Type B pancreatic cell (in vitro differentiated cells): ENCODE measurements at regions not wholly inside any gene's neighbourhood (a gene's known extent, or its start where the extent isn't known, plus 50 kb on each side); places are given as distances from the start of the nearest gene placed in this dataset.

Experiments
- DNase-seq: peaks from one replicate; pipeline ENCODE4 v3.0.0; 2021; ENCODE audit warnings: mixed read lengths; ENCODE audit not compliant: unreplicated experiment; ENCODE audit errors: extremely low spot score
- H3K27ac Mint-ChIP-seq: 2 replicates; pipeline ENCODE4 v1.8.0; 2021; ENCODE audit warnings: mild to moderate bottlenecking, mixed read lengths
- H3K27me3 Mint-ChIP-seq: 2 replicates; pipeline ENCODE4 v1.8.0; 2021; ENCODE audit warnings: mixed read lengths
- H3K36me3 Mint-ChIP-seq: 2 replicates; pipeline ENCODE4 v1.8.0; 2021; ENCODE audit warnings: mixed read lengths
- H3K4me1 Mint-ChIP-seq: one replicate; pipeline ENCODE4 v1.8.0; 2021; ENCODE audit warnings: mixed read lengths; ENCODE audit not compliant: unreplicated experiment
- H3K4me3 Mint-ChIP-seq: 2 replicates; pipeline ENCODE4 v1.8.0; 2021; ENCODE audit warnings: mild to moderate bottlenecking, mixed read lengths
- H3K9me3 Mint-ChIP-seq: 2 replicates; pipeline ENCODE4 v1.8.0; 2021; ENCODE audit warnings: mixed read lengths
- CTCF ChIP-seq: fragments of 200-600 bp; sonication (generic); conservative IDR thresholded peaks from 2 replicates; pipeline ENCODE4 v1.5.0; 2021; ENCODE audit warnings: antibody characterized with exemption, mild to moderate bottlenecking

- Mint-ChIP-seq H3K36me3 (no peaks in the 10 kb centered on the region), H3K9me3 (no peaks in the 10 kb centered on the region), H3K27me3 (peaks cover 52% of the 10 kb centered on the region), H3K4me3 (no peak overlapping the region), H3K4me1 (no peaks in the 10 kb centered on the region), H3K27ac (no peak overlapping the region)
- no peak for TF ChIP-seq CTCF
- peak; percentile 84 for DNase-seq
These were observed 62.1 kb upstream of the SLC6A11 start for GRCh38 chr3:10753964-10754363.

DNA sequence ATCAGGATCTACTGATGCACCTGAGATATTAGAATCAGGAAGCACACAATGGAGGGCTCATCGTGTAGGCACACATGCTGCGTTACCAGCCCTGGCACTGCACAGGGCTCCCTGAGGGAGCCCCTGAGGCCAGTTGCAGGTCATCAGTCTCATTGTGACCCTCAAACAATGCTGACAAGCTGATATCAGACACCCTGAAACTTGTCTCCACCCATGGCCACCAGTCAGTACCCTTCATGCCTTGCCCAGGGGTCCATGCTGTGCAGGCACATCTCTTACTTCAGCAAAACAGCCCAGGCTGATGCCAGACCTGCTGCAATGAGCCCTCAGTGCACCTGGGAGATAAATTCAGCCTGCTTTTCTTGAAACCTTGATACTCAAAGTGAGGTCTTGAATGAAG is 59.5 kb upstream of the SLC6A11 start:
- Mint-ChIP-seq H3K27me3 (peaks cover 71% of the 10 kb centered on the region), H3K36me3 (no peaks in the 10 kb centered on the region), H3K9me3 (no peaks in the 10 kb centered on the region), H3K4me3 (no peak overlapping the region), H3K4me1 (no peaks in the 10 kb centered on the region), H3K27ac (no peak overlapping the region)
- TF ChIP-seq CTCF, result no peak
- no peak for DNase-seq

DNA sequence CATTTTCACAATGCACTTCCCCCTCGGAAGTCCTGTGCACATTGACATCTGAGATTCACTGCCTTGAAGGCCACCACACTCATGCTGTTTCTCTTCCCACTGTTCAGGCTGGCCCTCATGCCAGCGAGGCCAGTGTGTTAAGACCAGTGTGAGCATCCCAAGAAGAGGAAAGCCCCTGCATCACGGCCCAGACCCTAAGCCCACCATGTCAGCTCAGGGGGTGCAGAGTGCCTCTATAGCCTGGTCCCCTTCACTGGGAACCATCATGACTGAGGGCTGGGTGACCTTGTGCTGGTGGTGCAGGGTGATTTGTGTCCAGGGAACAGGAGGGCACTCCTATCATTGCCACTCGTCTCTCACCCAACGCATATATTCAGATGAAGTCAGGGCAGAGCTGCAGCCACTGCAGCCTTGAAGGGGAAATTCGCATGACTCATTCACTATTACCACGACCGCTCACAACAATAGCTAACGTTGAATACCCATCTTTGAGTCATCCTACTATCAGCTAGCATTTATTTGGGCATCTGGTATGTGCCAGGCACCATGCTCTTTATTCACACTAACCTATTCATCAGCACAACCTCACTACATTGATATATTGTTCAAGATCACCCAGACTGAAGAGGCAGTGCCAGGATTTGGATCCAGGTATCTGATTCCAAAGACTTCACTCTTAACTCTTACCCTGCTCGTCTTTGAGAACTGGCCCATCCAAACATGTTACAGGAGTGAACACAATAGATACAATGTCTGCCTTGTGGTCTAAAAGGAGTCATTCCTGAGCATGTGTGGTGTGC is 58.8 kb upstream of the SLC6A11 start:
- TF ChIP-seq CTCF, result no peak
- Mint-ChIP-seq H3K27ac (no peak overlapping the region), H3K9me3 (no peaks in the 10 kb centered on the region), H3K36me3 (no peaks in the 10 kb centered on the region), H3K4me3 (no peak overlapping the region), H3K27me3 (peaks cover 77% of the 10 kb centered on the region), H3K4me1 (no peaks in the 10 kb centered on the region)
- DNase-seq, result no peak

DNA sequence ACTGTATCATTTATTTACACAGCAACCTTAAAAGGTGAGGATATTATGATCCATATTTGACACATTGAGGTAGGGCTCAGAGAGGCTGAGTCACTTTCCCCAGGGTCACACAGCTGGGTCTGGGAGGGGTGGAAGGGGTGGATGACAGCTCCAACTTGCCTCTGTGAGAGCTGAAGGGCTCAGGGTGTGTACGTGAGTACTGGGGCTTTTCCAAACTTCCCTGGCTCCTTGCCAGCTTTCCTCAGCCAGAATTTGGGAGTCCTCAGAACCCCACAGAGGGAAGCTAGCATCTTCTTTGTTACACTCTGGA is 58.3 kb upstream of the SLC6A11 start:
- H3K4me1 Mint-ChIP-seq, result no peaks in the 10 kb centered on the region
- no peak for TF ChIP-seq CTCF
- no peak for DNase-seq
- H3K36me3 Mint-ChIP-seq, result no peaks in the 10 kb centered on the region
- peaks cover 74% of the 10 kb centered on the region for H3K27me3 Mint-ChIP-seq
- no peak overlapping the region for H3K27ac Mint-ChIP-seq
- H3K4me3 Mint-ChIP-seq, result no peak overlapping the region
- H3K9me3 Mint-ChIP-seq, result no peaks in the 10 kb centered on the region

GRCh38 chr3:10758304-10759037 is 57.6 kb upstream of the SLC6A11 start:
- no peaks in the 10 kb centered on the region for H3K9me3 Mint-ChIP-seq
- H3K36me3 Mint-ChIP-seq, result no peaks in the 10 kb centered on the region
- no peak overlapping the region for H3K27ac Mint-ChIP-seq
- H3K4me3 Mint-ChIP-seq, result no peak overlapping the region
- no peaks in the 10 kb centered on the region for H3K4me1 Mint-ChIP-seq
- TF ChIP-seq CTCF, result peak; percentile 85
- no peak for DNase-seq
- H3K27me3 Mint-ChIP-seq, result peaks cover 69% of the 10 kb centered on the region
